OCI-M2 (cell line): ENCODE measurements at regions not wholly inside any gene's neighbourhood (a gene's known extent, or its start where the extent isn't known, plus 50 kb on each side); places are given as distances from the start of the nearest gene placed in this dataset.
A peak's percentile ranks its signal among the peaks of the same experiment; 100 is the strongest.
"Not testable (repeated sequence)": the region's sequence is repeated elsewhere in the genome, so short reads cannot be mapped to it uniquely, and the experiment has no call there.

Experiments
- DNase-seq: peaks from one replicate; lab custom pipeline; 2025; ENCODE audit not compliant: unreplicated experiment; lab: John Stamatoyannopoulos, UW

DNA sequence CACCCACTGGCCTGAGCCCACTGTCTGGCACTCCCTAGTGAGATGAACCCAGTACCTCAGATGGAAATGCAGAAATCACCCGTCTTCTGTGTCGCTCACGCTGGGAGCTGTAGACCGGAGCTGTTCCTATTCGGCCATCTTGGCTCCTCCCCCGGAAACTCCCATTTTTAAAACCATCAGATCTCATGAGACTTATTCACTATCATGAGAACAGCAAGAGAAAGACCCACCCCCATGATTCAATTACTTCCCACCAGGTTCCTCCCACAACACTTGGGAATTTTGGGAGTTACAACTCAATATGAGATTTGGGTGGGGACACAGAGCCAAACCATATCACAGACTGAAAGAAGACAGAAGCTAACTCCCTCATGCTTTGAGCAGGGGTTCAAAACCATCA is 134.5 kb downstream of the SLC39A8 start:
- DNase-seq: not testable (repeated sequence)

DNA sequence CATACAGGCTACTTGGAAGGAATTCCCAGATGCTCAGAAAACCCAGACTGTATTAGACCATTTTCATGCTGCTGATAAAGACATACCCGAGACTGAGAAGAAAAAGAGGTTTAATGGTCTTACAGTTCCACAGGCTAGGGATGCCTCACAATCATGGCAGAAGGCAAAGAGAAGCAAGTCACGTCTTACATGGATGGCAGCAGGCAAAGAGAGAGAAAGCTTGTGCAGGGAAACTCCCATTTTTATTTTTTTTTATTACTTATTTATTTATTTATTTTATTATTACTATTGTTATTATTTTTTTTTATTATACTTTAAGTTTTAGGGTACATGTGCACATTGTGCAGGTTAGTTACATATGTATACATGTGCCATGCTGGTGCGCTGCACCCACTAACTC is 140.6 kb downstream of the SLC39A8 start:
- not testable (repeated sequence) for DNase-seq

DNA sequence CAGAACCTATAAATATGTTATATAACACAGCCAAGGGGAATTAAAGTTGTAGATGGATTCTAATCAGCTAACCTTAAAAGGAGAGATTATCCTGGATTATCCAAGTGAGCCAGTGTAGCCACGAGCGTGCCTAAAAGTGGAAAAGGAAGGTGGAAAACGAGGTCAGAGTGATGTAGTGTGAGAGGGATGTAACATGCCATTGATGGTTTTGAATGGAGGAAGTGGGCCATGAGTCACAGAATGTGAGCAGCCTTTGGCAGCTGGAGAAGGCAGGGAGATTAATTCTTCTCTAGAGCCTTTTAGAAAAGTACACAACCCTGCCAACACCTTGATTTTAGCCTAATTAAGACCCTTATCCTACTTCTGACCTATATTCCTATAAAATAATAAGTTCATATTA is 149.1 kb downstream of the SLC39A8 start:
- DNase-seq: no peak

GRCh38 chr4:102193145-102193544 is 152.1 kb downstream of the SLC39A8 start:
- no peak for DNase-seq

DNA sequence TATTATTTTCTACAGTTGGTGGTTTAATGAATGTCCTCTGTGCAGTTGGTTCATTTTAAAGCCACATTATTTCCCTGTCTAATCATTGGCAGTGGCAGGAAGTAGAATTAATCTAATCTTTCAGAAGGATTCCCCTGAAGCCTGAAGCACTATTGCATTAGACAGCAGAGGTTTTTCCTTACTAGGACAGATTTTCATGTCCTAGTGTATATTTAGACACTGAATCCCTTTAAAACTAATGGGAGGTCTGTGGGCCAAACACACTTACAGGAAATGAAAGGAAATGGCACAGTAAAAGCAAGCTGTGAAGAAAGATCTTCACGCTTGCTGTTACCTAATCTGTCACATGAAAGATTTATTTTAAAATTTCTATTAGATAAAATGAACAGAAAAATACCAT is 165.2 kb downstream of the SLC39A8 start:
- no peak for DNase-seq

DNA sequence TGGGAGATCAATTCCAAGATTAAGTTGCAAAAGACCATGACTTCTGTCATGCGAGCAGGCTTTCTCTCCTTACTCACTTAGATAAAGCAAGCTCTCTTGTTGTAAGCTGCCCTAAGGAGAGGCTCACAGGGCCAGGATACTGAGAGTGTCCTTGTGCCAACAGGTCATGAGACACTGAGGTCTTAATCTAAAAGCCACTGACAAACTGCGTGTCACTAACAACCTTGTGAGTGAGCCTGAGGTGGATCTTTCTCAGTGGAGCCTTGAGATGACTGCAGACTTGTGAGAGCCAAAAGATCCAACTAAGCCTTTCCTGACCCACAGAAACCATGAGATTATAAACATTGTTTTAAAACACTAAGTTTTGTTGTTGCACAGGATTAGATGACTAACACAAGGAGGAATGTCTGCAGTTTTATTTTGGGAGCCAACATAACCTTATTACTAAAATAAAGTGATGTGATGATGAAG is 170.5 kb downstream of the SLC39A8 start:
- no peak for DNase-seq

DNA sequence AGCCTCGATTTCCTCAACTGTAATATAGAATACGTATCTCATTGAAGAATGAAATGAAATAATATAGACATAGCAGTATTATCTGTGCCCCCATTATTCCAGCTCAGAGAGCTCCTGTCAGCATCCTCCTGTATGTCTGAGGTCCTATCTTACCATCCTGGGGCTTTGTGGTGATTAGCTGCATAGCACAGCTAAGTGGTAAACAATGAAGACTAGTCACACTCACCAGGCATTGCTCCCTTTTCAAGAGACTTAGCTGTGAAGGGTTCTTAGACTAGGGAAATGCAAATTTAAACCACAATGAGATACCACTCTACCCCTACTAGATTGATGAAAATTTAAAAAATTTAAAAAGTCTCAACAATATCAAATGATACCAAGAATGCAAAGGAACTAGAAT is 172.9 kb downstream of the SLC39A8 start:
- DNase-seq: no peak

DNA sequence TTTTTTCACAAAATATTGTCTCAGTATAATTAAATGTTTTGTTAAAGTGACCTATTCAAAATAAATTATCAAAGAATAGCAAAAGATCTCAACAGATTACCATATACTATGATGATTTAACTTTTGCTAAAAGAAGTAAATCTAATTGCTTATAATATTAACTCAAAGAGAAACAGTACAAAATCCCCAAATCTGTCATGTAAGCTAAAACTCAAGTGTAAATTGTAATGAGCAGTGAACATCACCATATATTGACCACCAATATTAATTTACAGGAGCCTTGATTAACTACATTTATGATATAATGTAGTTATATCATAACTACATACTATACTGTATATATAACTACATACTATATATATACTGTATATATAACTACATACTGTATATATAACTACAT is 174.4 kb downstream of the SLC39A8 start:
- DNase-seq: no peak

DNA sequence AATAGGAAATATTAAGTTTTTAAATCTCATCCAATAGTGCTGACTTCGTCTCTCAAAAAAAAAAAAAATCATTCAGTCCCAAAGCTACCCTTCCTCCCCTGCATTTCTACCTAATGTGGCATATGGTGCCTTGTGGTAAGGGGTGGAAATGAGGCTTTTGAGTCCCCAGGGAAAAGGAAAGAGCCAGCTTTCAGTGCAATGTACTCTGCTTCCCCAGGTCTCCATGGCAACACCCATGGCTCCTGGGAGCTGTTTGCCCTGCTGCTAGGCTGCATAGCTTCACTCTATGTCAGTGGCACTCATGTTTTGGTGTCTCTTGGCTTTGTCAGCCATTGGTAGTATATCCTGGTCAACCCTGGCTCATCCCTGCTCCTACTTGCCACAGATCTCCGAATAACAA is 175.9 kb downstream of the SLC39A8 start:
- no peak for DNase-seq

DNA sequence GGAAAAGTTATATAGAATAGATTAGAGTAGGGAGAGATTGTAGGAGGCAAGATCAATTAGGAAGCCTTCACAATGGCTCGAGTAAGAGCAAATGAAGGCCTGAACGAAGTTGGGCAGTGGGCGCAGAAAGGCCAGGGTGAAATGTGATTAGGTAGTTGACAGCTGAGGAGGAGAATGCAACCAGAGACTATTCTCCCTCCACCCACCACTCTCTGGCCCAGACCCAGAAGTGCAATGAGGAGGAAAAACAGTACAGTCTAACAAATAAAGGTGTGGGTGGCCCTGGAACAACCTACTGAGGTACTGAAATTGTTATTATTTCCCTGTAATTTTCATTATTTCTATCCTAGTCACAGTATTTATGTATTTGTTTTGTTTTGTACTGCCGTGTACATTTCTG is 176.7 kb downstream of the SLC39A8 start:
- no peak for DNase-seq

GRCh38 chr4:102165584-102165983 is 179.7 kb downstream of the SLC39A8 start:
- no peak for DNase-seq

DNA sequence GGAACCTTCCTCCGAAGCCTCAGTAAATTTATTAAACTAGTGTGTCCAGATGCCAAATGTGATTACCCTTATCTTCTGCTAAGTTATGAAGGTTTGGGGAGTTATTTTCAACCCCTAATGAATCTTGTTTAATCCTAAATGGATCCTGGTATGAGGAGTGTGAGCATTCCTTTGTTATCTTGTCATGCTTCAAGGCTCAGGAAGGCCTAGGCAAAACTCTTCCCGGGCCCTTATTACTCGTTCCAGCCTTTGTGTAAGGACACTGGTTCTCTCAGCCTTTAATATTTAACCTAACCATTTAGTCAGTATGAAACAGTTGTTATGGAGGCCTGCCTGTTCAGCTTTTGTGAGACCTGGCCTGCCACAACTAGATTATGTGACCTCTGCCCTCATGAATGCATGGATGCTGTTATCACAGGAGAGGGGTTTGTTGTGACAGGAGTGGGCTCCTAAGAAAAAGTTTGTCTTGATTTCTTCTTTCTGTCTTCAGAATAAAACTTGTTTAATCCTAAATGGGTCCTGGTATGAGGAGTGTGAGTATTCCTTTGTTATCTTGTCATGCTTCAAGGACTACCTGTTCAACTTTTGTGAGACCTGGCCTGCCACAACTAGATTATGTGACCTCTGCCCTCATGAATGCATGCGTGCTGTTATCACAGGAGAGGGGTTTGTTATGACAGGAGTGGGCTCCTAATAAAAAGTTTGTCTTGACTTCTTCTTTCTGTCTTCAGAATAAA is 181.7 kb downstream of the SLC39A8 start:
- DNase-seq: peak; percentile 14

GRCh38 chr4:102157984-102158383 is 187.3 kb downstream of the SLC39A8 start:
- DNase-seq: no peak

DNA sequence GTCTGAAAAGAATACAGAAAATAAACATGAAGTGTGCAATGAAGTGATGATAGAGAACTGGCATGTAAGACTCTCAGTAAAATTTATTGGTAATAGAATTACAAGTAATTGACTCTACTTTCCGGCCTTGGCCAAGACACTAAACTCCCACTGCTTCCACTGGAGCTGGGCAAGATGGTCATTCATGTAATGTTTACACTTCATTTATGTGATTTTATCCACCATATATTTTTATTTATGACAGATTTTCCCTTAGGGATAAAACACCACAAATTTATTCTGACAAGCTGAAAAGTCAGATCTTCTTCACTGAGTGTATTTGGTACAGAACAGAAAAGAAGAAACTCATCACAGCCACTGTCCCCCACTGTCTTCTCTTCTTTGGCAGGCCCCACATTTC is 191.9 kb downstream of the SLC39A8 start:
- no peak for DNase-seq

GRCh38 chr4:102151696-102152095 is 193.6 kb downstream of the SLC39A8 start:
- no peak for DNase-seq

- DNase-seq: no peak
These were observed 201.8 kb downstream of the SLC39A8 start for GRCh38 chr4:102143433-102143832.

- DNase-seq: no peak
These were observed 203.4 kb downstream of the SLC39A8 start for GRCh38 chr4:102141842-102142241.

DNA sequence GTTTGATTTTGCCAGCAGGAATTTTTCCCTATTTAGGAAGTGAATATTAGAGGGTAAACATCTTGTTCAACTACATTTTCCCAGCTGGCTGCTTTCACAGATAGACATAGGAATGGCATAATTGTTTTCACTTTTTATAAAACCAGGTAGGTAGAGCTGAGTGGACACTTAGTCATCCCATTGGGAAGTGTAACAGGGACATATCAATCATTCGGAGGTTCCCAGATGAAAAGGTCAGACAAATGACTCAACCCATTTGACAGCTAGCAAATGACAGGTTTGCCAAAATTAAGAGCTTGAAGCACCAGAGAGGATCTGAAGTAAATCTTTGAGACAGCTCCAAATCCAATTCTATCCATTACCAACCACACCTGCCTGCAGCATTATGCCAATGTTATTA is 205.3 kb downstream of the SLC39A8 start:
- DNase-seq: no peak

- DNase-seq: no peak
These were observed 206.1 kb downstream of the SLC39A8 start for GRCh38 chr4:102139132-102139573.

DNA sequence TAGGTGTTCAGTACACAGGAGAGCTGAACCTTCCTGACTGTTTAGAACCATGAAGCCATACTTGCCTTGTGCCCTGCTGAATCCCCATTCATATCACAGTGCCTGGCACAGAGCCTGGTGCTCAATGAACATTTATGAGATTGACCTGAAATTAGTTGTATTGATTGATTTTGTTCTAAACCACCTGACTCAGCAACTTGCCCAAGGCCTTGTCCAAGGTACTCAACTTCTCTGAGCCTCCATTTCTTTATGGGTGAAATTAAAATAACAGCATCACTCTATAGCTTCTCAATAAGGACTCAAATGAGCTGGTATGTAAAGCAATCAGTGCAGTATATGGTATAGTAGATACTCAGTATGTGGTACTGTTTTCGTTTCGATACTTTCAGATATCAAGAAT is 208.1 kb downstream of the SLC39A8 start:
- no peak for DNase-seq

DNA sequence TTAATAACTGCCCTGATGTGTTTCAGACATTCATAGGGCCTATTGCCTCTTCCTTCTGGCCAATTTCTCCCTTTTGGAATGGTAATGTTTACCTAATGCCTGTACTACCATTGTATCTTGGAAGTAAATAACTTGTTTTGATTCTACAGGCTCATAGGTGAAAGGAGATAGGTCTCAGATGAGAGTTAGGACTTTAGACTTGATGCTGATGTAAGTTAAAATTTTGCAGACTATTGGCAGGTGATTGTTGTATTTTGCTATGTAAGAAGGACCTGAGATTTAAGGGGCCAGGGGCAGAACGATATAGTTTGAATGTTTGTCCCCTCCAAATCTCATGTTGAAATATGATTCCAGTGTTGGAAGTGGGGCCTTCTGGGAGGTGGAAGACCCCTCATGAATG is 215.5 kb downstream of the SLC39A8 start:
- DNase-seq: no peak
